Fibroblast of mammary gland (primary cell): ENCODE measurements at regions not wholly inside any gene's neighbourhood (a gene's known extent, or its start where the extent isn't known, plus 50 kb on each side); places are given as distances from the start of the nearest gene placed in this dataset.
A peak's percentile ranks its signal among the peaks of the same experiment; 100 is the strongest.

ENCODE experiments used
- DNase-seq: peaks from one replicate; pipeline ENCODE4 v3.0.0-alpha.2; 2010; ENCODE audit warnings: low read depth
- H3K4me3 ChIP-seq: 2 replicates; pipeline ENCODE4 v1.5.1; 2011; ENCODE audit warnings: low read depth, mild to moderate bottlenecking, low read length, moderate library complexity; ENCODE audit not compliant: control insufficient read depth
- TF ChIP-seq, protein P1 (sequence below): conservative IDR thresholded peaks from 2 replicates; pipeline ENCODE4 v1.5.1; 2011; ENCODE audit warnings: low read depth, low read length, inconsistent platforms; ENCODE audit not compliant: control insufficient read depth, insufficient read depth

DNA sequence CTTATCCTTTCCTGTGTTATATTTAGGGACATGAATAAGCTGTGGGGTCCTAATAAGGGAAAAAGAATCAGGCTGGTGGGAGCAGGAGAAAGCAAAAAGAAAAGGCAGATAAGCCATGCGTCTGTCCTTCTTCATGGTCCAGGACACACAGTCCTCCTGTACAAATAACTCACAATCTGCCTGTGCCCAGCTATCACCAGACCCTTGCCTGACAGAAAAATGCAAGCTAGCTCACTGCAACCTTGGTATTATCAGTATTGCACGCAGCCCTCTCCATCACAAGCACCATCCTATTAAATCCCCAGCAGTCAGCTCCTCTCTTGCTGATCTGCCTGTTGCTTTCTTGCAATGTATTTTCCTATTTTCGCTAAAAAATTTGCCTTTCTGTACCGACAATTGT lies 78.0 kb downstream of the NEURL3 start:
- no peak for DNase-seq
- H3K4me3 ChIP-seq: no peak overlapping the region
- TF ChIP-seq, protein P1, sequence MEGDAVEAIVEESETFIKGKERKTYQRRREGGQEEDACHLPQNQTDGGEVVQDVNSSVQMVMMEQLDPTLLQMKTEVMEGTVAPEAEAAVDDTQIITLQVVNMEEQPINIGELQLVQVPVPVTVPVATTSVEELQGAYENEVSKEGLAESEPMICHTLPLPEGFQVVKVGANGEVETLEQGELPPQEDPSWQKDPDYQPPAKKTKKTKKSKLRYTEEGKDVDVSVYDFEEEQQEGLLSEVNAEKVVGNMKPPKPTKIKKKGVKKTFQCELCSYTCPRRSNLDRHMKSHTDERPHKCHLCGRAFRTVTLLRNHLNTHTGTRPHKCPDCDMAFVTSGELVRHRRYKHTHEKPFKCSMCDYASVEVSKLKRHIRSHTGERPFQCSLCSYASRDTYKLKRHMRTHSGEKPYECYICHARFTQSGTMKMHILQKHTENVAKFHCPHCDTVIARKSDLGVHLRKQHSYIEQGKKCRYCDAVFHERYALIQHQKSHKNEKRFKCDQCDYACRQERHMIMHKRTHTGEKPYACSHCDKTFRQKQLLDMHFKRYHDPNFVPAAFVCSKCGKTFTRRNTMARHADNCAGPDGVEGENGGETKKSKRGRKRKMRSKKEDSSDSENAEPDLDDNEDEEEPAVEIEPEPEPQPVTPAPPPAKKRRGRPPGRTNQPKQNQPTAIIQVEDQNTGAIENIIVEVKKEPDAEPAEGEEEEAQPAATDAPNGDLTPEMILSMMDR: no peak

DNA sequence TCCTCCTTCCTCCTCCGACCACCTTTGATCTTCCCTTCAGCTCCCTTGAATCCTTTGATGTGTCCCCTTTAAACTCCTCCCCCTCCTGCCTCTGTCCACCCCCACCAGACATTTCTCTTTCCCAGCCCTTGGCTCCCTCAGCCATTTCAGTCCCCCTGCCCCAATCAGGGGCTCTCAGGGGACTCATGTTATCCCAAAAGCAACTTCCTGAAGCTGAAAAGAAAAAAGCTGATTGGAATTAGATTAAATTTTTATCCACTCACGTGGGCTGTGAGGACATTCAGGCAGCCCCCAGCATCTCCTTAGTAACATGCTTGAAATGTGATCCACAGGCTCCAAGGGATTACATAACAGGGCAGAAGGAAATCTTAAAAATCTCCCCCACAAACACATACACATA lies 81.3 kb downstream of the NEURL3 start:
- TF ChIP-seq, protein P1: no peak
- DNase-seq: peak; percentile 49
- H3K4me3 ChIP-seq: no peak overlapping the region
